GM21786 (cell line): ENCODE measurements at regions not wholly inside any gene's neighbourhood (a gene's known extent, or its start where the extent isn't known, plus 50 kb on each side); places are given as distances from the start of the nearest gene placed in this dataset.
"Not testable (repeated sequence)": the region's sequence is repeated elsewhere in the genome, so short reads cannot be mapped to it uniquely, and the experiment has no call there.

Experiments used
- ATAC-seq: cut with Tn5 transposase; IDR thresholded peaks from one replicate; pipeline ENCODE4 v1.9.1; 2021; ENCODE audit not compliant: unreplicated experiment

DNA sequence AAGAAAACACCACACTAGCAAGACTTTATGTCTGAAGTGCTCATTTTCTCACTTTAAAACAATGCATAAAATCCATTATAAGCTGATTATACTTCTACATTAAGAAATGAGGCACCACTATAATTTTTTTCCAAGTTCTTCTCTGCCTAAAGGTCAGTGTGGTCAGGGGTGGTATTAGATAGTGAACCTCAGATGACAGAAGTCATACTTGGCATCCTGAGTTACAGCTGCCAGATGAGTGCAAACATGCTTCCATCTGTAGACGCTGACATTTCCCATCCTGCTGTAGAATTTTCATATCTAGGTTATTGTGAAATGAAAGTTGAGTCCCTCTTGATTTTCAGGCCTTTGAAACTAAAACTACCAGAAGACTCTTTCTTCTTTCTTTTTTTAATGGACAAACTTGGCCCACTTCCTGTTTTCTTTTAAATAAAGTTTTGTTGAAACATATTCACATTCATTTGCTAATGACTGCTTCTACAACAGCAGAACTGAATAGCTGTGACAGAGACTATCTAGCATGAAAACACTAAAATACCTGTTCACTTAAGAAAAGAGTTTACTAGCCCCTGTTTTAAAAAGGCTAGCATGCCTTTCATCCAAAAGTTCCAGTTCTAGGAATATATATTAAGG lies 900.8 kb downstream of the XPNPEP1 start:
- no peak for ATAC-seq

- no peak for ATAC-seq
Observed at GRCh38 chr10:109019001-109019424, 904.3 kb downstream of the XPNPEP1 start.

DNA sequence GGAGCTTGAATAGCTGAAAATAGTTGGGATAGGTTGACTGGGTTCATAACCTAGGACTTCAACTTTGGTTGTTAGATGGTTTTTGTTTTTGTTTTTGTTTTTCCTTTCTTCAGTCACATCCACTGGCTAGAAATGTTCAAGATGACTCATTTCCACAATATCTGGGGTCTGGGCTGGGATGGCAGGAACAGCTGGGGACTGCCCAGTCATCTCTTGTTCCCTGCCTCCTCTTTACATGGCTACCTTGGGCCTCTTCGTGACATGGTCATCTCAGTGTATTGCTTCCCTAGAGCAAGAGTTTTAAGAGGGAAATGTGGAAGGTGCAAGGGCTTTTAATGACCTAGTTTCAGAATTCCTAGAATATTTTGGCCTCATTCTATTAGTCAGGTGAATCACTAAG lies 915.8 kb downstream of the XPNPEP1 start:
- no peak for ATAC-seq

DNA sequence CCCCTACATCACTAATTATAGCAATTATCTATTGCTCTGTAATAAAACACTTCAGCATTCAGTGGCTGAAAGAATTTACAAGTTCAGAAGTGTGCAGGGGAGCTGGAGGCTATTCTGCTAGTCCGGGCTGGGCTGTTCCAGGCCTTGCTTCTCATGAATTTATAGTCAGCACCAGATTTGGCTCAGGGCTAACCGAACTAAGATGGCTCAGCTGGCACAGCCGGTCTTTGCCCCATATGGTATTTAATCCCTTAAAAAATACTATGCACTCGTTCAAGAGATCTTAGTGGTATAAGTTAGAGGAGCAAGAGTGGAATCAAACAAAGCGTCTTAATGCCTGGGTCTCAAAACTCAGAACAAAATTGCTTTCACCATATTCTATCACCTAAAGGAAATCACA lies 932.9 kb downstream of the XPNPEP1 start:
- ATAC-seq: no peak

GRCh38 chr10:108989976-108990375 lies 933.3 kb downstream of the XPNPEP1 start:
- no peak for ATAC-seq

DNA sequence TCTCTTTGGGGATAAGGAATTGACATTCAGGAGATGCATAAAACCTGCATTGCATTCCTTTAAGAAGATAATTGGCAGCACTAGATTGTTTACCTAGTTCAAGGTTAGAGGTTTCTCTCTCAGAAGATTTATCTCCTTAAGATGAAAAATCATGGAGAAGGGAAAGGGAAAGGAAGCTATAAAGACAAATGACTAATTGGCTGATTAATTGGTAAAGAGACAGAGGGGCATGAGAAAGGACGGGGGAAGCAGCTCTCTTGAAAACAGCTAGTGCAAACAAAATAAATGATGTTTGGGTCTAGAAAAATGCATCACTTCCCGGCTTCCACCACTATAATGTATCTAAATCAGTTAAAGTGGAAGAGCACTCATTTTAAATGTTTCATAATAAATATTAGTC lies 941.2 kb downstream of the XPNPEP1 start:
- no peak for ATAC-seq

DNA sequence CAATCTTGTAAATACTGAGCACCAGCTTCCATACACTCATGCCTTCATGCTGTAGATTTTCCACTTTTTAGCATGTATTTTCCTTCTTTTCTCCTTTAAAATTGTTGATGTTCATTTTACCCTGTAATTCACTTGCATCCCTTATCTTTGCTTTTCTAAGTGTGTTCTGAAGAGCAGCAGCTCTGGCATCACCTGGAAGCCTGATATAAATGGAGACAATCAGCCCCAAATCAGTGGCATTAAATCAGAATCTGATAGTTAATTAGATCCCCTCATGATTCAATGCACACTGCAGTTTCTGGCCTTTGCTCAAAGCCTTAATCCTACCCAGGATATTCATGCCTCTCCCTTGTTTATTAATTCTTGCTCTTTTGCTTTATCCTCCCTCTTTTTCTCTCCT lies 942.4 kb downstream of the XPNPEP1 start:
- ATAC-seq: no peak

GRCh38 chr10:108975459-108976058 lies 947.8 kb downstream of the XPNPEP1 start:
- no peak for ATAC-seq

- ATAC-seq: no peak
Observed at GRCh38 chr10:108970016-108970415, 953.3 kb downstream of the XPNPEP1 start.

DNA sequence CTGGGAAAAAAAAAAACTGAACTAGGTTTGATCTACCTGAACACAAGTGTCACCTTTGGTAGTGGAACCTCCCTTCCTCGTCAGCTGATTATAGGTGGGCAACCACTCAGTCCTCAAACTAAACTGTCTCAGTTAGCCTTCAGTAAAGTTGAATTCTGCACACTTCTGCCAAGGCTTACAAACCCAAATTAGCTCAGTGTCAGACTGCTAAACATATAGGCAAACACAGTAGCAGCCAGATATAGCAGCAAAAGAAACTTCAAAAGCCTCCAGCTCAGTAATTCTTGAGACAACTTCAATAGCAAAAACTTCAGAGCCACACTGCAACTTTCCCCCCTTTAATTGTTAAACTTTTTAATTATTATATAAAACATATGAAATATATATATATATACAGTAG lies 956.9 kb downstream of the XPNPEP1 start:
- no peak for ATAC-seq

GRCh38 chr10:108966005-108966404 lies 957.3 kb downstream of the XPNPEP1 start:
- no peak for ATAC-seq

GRCh38 chr10:108962172-108962571 lies 961.1 kb downstream of the XPNPEP1 start:
- no peak for ATAC-seq

DNA sequence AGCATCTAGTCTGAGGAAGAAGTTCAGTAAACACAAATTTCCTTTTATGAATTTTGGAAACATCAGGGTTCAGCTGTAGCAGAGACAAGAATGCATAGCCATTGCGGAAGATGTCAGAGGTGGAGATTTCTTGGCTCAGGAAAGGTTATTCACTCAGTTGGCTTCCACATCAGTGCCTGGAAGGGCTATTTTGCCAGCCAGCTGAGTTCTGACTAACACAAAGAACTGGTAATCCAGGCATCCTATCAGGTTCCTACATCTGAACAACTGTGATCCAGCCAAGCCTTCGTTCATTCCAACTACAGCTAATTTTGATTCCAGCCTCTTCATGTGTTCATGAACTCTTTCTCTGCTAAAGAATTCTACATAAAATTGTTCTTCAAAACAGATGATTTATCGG lies 965.6 kb downstream of the XPNPEP1 start:
- no peak for ATAC-seq

- ATAC-seq: no peak
Observed at GRCh38 chr10:108956149-108956548, 967.2 kb downstream of the XPNPEP1 start.

- ATAC-seq: not testable (repeated sequence)
Observed at GRCh38 chr10:108920029-108920428, 1003.3 kb downstream of the XPNPEP1 start.

DNA sequence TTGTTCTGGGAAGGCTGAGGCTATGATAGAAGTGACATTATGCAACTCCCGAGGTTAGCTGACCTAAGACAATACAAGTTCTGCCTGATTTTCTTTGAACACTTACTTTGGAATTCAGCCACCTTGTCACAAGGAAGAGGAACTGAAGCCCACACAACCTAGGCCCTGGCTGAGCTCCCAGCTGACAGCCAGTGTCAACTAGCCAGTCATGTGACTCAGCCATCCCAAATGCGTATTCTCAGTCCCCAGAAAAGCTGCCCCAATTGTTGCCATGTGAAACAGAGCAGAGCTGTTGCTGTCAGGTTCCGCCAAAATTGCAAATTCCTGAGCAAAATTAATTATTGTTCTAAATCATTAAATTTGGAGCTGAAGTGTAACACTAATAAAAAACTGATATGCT lies 1010.0 kb downstream of the XPNPEP1 start:
- no peak for ATAC-seq

- ATAC-seq: peak; percentile 79
Observed at GRCh38 chr10:108911814-108912541, 1011.3 kb downstream of the XPNPEP1 start.

DNA sequence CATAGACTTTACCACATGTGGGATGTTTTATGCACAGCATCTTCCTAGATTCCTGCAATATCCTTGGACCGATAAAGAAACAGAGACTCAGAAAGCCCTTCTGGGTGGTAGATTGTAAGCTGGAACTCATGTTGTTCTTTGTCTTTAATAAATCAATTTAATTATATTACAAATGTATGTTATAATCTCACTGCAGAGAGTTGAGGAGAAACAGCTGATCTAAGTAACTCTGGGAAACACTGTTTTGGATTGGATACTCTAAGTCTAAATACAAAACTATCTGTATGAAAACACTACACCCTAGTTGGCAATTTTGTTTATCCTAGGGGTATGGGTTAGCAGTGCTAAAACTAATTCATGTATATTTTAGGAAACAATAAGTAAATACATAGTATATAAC lies 1015.2 kb downstream of the XPNPEP1 start:
- no peak for ATAC-seq

GRCh38 chr10:108905821-108906220 lies 1017.5 kb downstream of the XPNPEP1 start:
- no peak for ATAC-seq

- no peak for ATAC-seq
Observed at GRCh38 chr10:108905171-108905570, 1018.1 kb downstream of the XPNPEP1 start.

- ATAC-seq: no peak
Observed at GRCh38 chr10:108904163-108904838, 1019.0 kb downstream of the XPNPEP1 start.
